Epithelial cell of prostate (primary cell): ENCODE measurements at regions not wholly inside any gene's neighbourhood (a gene's known extent, or its start where the extent isn't known, plus 50 kb on each side); places are given as distances from the start of the nearest gene placed in this dataset.

Source experiments
- DNase-seq: peaks from one replicate; pipeline ENCODE4 v3.0.0-alpha.2; 2011; ENCODE audit warnings: low read depth, low spot score
- H3K27ac ChIP-seq: fragments of 450-650 bp; 2 replicates; pipeline ENCODE4 v1.5.1; 2017; ENCODE audit warnings: mild to moderate bottlenecking

GRCh38 chr15:62519900-62520299, 354.8 kb upstream of the C2CD4B start:
- no peak for DNase-seq
- no peak overlapping the region for H3K27ac ChIP-seq

DNA sequence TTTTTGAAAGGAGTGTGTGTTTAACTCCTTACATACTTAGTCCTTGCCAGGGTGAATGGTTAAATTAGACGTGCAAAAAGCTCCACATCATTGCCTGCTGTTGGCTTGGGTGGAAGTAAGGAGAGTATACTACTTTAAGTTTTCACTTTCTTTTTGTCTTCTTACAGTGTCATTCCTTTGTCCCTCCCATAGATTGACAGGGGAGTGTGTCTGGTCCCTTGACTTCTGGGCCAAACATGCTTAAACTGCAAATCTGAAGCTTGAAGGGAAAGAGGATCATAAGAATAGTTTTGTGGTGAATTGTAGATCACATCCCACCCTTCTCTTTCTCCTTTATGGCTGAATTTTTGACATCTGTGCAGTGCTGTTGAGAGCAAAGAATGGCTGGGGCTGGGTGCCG, 355.8 kb upstream of the C2CD4B start:
- no peak overlapping the region for H3K27ac ChIP-seq
- DNase-seq: no peak

DNA sequence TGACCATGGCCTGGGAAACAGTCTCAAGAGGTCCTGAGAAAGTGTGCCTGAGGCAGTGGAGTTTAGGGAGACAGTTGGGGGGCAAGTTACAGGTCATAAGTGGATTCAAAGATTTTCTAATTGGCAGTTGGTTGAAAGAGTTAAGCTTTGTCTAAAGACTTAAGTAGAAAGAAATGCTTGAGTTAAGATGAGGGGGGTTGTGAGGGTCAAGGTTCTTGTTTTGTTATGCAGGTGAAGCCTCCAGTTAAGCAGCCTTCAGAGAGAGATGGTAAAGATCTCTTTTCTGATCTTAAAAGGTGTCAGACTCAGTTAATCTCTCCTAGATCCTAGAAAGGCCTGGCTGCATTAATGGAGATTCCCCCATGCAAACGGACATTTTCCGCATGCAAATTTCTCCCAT, 356.3 kb upstream of the C2CD4B start:
- DNase-seq: no peak
- H3K27ac ChIP-seq: no peak overlapping the region

- H3K27ac ChIP-seq: no peak overlapping the region
These were observed 359.8 kb upstream of the C2CD4B start for GRCh38 chr15:62524848-62525247.

GRCh38 chr15:62527387-62527786, 362.3 kb upstream of the C2CD4B start:
- H3K27ac ChIP-seq: no peak overlapping the region
- DNase-seq: no peak

More at GRCh38 chr15:62524848-62525247, 359.8 kb upstream of the C2CD4B start:
- DNase-seq: no peak

DNA sequence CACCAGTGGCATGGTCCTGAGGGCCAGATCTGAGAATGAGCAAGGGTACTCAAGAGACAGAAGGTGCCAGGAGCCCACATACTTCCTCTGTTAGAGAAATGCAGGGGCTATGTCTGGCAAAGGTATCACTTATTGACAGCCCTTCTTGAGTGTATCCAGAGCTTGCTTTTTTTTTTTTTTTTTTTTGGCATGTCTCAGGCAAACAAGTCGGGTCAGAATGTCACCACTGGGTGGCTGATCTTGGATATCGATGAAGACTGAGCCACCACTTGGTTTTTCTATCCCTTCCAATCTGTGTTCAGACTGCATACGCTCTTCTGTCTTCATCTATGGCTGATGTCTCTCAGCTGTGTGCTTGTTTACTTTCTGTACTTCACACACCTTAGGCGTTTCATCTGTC, 363.4 kb upstream of the C2CD4B start:
- no peak for DNase-seq
- H3K27ac ChIP-seq: no peak overlapping the region

DNA sequence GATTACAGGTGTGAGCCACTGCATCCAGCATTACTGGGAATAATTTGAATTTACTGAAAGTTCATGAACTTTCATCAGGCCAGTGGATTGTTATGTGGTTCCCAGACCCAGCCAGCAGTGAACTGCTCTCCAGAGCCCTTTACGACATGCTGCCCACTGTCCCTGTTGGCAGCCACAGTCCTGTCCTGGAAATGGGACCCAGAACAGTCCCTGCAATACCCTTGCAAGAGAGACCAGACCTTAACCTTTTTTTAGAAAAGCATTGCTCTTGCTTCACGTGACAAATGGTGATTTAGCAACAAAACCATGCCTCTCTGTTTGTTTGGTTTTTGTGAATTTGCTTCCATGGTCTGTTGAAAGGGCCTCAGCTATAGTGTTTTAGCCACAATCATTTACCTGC, 367.3 kb upstream of the C2CD4B start:
- no peak for DNase-seq
- no peak overlapping the region for H3K27ac ChIP-seq

DNA sequence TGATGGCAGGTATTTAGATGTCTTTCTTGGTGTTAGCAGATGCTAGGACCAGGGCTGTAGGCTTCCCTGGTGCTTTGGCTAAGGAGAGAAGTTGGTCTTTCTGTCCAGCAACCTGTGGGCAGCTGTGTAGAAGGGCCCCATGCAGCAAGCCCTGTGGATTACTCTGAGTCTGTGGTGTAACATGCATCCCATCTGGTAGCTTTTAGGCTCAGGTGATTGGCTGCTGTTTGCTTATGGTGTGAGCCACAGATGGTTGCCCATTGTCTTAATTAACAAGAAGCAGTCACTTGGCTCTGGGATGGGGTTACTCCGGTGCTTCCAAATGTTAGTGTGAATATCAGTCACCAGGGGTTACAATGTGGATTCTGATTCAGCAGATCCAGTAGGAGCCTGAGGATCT, 368.6 kb upstream of the C2CD4B start:
- DNase-seq: no peak
- H3K27ac ChIP-seq: no peak overlapping the region

- no peak overlapping the region for H3K27ac ChIP-seq
- DNase-seq: no peak
These were observed 369.9 kb upstream of the C2CD4B start for GRCh38 chr15:62534996-62535395.

- no peak for DNase-seq
- no peak overlapping the region for H3K27ac ChIP-seq
These were observed 374.2 kb upstream of the C2CD4B start for GRCh38 chr15:62539236-62539635.

GRCh38 chr15:62541250-62541649, 376.2 kb upstream of the C2CD4B start:
- DNase-seq: no peak
- H3K27ac ChIP-seq: no peak overlapping the region

DNA sequence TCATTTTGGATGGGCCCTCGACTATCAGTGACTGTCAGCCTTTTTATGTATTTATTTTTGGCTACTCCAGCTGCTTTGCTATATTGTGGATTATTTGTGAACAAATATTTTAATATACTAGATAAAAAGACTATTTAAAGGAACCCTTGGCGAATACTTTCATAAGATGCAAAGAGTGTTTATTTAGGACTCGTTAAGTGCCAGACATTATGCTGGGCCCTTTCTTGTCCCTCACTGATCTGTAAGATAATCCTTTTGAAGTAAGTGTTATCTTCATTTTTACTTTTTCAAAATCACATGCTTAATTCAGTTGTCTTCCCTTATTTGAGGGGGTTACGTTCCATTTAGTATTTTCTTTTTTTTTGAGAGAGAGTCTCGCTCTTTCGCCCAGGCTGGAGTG, 376.8 kb upstream of the C2CD4B start:
- no peak for DNase-seq
- H3K27ac ChIP-seq: no peak overlapping the region

- no peak overlapping the region for H3K27ac ChIP-seq
- no peak for DNase-seq
These were observed 379.4 kb upstream of the C2CD4B start for GRCh38 chr15:62544446-62544845.

DNA sequence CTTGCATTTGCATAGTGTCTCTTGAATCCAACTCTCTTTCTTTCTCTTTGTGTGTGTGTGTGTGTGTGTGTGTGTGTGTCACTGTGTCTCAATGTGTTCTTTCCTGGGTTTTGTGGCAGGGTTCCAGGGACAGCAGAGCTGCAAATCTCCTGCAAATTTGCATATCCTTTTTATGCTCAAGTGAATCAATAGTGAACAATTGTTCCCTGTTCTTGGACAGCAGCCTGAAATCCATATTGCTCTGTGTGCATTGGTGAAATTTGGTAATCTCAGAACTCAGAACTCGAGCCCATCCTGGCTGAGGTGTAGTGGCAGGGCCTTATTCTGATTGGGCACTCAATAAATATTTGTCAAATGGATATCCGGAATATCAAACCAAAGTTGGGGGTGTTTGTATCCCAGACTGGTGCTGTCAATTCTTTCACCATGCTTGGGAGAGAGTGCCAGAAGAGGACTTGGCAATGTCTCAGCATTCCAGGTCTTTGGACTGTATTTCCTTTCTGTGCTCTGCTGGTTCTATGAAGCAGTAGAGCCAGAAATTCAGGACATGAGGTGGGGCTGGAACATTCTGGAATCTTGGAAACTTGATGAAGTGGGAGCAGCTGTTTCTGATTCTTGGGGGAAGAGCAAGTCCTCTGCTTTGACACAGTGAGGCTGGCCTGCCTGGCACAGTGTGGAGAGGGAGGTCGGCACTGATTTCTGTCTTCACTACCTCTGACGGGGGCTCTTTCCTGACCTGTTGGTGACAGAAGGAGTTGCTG, 380.6 kb upstream of the C2CD4B start:
- no peak overlapping the region for H3K27ac ChIP-seq

DNA sequence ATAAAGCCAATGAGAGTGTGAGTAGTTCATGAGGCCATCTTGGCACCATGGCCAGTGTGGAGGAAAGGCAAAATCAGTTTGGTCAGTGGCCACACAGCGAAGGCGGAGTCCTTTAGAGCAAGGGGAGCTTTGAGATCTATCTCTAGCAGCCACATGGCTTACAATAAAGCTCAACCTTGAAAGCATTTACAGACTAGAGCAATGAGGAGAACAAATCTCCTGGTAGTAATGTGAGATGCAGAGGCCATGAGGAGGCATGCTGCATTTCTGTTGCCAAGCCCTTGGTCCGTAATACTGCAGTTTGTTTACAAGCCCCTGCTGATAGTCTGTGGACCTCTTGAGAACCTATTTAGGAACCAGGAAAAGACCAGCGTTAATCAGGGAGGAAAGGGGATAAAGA, 381.5 kb upstream of the C2CD4B start:
- no peak overlapping the region for H3K27ac ChIP-seq
- DNase-seq: no peak

More for the DNA sequence above, 380.6 kb upstream of the C2CD4B start:
- peak; percentile 6 for DNase-seq

DNA sequence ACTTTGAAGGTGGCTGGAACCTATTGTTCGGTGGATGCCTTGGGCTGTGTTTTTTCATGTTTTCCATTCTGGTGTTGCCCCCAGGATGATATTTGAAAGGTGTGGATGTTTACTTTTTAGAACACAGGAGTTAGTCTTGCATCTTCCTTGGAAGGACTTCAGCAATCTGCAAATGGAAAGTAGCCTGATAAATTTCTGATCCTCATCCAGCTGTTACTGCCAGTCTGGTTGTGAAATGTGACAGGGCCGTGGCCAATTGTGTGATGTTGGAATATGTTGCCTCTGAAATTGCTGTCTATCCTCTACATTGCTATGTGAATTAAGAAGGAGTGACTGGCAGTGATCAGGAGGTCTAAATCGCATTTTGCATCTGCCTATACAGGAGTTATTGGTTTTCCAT, 382.5 kb upstream of the C2CD4B start:
- H3K27ac ChIP-seq: no peak overlapping the region
- DNase-seq: no peak

- peak; percentile 5 for DNase-seq
- H3K27ac ChIP-seq: no peak overlapping the region
These were observed 384.4 kb upstream of the C2CD4B start for GRCh38 chr15:62549345-62549970.

DNA sequence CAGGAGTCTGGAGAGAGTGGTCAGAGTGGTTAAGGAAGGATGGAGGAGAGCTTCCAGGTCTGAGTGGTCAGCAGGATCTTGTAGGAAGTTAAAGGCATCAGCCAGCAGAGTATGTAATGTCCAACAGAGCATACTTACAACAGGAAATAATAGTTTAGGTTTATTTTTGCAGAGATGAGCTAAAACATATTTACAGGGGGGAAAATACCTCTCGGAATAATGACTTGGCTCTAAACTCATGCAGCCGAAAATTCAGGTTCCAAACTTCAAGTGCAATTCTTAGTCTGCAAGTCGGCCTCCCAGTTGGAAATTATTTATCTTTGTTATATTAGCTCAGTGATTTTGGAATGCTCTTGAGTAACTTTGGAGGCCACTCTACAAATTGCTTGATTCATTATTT, 385.0 kb upstream of the C2CD4B start:
- H3K27ac ChIP-seq: no peak overlapping the region
- no peak for DNase-seq

DNA sequence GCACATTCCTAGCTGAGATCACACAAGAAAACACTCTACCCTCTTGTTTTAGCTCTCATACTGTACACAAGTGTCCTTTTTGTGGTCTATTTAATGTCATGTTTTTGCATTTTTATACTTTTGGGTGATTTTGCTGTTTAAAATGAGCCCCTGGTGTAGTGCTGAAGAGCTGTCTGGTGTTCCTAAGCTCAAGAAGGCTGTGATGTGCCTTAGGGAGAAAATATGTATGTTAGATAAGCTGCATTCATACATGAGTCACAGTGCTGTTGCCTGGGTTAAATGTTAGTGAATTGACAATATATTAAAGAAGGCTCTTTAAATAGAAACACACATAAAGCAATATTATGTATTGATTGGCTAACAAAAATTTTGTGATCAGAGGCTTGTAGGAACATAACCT, 387.4 kb upstream of the C2CD4B start:
- H3K27ac ChIP-seq: no peak overlapping the region
- DNase-seq: no peak

DNA sequence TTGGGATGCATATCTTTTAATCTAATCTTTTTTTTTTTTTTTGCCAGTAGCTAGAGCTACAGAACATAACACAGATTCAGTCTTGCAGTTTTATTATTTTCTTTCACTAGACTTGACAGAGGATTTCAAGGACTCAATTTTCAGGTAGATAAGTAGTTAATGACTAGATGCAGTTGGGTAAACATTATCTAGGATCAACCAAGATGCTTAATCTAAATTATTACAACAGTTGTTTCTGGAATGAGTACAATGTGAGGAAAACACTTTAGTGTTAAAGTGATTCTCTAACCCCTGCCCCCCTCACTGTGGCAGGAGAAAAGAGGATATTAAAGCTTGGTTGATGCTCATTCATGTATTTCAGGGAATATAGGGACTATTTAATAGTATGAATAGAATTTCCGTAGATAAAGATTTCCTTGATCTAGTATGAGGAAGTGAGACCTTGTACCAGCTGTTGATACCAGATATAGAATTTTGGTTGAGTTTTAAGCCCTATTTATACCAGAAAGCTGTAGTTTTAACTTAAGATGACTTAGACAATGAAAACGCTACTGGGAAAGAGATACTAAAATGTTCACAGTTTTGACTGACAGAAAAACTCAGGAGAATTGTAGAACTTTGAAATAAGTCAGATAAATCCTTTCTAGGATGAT, 389.0 kb upstream of the C2CD4B start:
- no peak overlapping the region for H3K27ac ChIP-seq
- no peak for DNase-seq

DNA sequence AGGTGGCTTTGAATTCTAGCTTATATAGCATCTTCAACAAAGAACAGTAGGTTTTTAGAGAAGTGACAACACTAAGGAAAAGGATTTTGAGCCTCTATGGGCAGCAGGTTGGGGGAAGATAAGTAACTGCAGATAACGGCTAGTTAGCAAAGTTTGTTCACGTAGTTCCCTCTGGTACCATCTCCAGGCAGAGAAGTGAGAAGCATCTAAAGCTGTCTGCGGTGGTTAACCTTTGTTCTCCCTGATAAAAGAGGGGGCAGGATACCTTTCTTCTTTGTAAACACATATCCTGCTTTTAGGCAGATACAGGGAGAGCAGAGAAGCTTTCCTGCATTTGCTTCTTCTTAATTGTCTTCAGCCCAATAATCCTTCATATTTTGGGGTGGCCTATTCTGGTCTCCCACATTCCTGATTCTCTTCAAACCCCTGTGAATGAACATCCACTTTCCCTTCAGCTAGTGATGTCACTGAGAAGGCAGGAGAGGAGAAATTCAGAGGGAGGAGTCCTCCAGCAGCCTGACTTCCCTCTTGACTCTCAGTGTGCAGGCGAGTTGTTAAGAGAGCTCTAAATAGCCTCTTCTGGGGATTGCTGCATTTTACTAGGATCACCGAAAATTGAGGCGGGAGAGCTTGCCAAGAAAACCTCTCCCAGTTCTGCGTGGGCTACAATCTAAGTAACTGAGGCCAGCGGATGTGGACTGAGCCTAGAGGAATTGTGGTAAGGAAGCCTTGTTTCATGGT, 393.7 kb upstream of the C2CD4B start:
- no peak overlapping the region for H3K27ac ChIP-seq
- DNase-seq: no peak
